WTC11 (cell line): ENCODE measurements at regions not wholly inside any gene's neighbourhood (a gene's known extent, or its start where the extent isn't known, plus 50 kb on each side); places are given as distances from the start of the nearest gene placed in this dataset.

Experiments used
- ATAC-seq: fragments of 200-7000 bp; cut with Tn5 transposase; 2 replicates; pipeline ENCODE4 v1.10.0; 2021; ENCODE audit warnings: mild to moderate bottlenecking, moderate library complexity
- CTCF ChIA-PET: fragments of 300-600 bp; sonication (Branson Sonifier 250); formaldehyde crosslinking; loops from one replicate; lab custom pipeline; 2021; ENCODE audit warnings: antibody characterized with exemption; lab: Charles Lee
- POLR2A ChIA-PET: fragments of 350-600 bp; sonication (Branson Sonifier 250); formaldehyde crosslinking; loops from one replicate; lab custom pipeline; 2021; ENCODE audit warnings: antibody characterized with exemption; lab: Charles Lee
- DNase-seq: peaks from one replicate; pipeline ENCODE4 v3.0.0; 2021; ENCODE audit warnings: low spot score
- H3K27ac Mint-ChIP-seq: 2 replicates; pipeline ENCODE4 v1.8.0; 2021; ENCODE audit warnings: mixed read lengths
- H3K27me3 Mint-ChIP-seq: 2 replicates; pipeline ENCODE4 v1.8.0; 2021; ENCODE audit warnings: low read depth, mild to moderate bottlenecking, moderate library complexity, mixed read lengths
- H3K36me3 Mint-ChIP-seq: 2 replicates; pipeline ENCODE4 v1.8.0; 2021; ENCODE audit warnings: mixed read lengths
- H3K4me1 Mint-ChIP-seq: 2 replicates; pipeline ENCODE4 v1.8.0; 2022; ENCODE audit warnings: mixed read lengths
- H3K4me3 Mint-ChIP-seq: 2 replicates; pipeline ENCODE4 v1.8.0; 2021; ENCODE audit warnings: mild to moderate bottlenecking, moderate library complexity, mixed read lengths
- H3K9me3 Mint-ChIP-seq: 2 replicates; pipeline ENCODE4 v1.8.0; 2021; ENCODE audit warnings: mixed read lengths
- ARID4B ChIP-seq: sonication (generic); formaldehyde crosslinking; IDR thresholded peaks from 2 replicates; pipeline ENCODE4 v1.8.0; 2023; ENCODE audit warnings: missing genetic modification reagents, mild to moderate bottlenecking, borderline replicate concordance
- IRF1 ChIP-seq: sonication (generic); formaldehyde crosslinking; IDR thresholded peaks from 2 replicates; pipeline ENCODE4 v1.8.0; 2023; ENCODE audit warnings: missing genetic modification reagents
- JAZF1 ChIP-seq: fragments of 250-450 bp; sonication (Bioruptor Pico); IDR thresholded peaks from 2 replicates; pipeline ENCODE4 v1.9.0; 2021; ENCODE audit warnings: moderate library complexity, mild to moderate bottlenecking, inconsistent platforms
- KAT7 ChIP-seq: sonication (generic); formaldehyde crosslinking; IDR thresholded peaks from 2 replicates; pipeline ENCODE4 v1.8.1; 2023; ENCODE audit warnings: missing genetic modification reagents, mild to moderate bottlenecking, borderline replicate concordance
- NFE2L1 ChIP-seq: sonication (generic); formaldehyde crosslinking; IDR thresholded peaks from 2 replicates; pipeline ENCODE4 v1.8.1; 2023; ENCODE audit warnings: missing genetic modification reagents
- TEAD1 ChIP-seq: sonication (generic); formaldehyde crosslinking; IDR thresholded peaks from 2 replicates; pipeline ENCODE4 v1.8.0; 2022; ENCODE audit warnings: mild to moderate bottlenecking, missing genetic modification reagents
- TEAD4 ChIP-seq: sonication (generic); formaldehyde crosslinking; IDR thresholded peaks from 2 replicates; pipeline ENCODE4 v1.8.0; 2022; ENCODE audit warnings: mild to moderate bottlenecking, missing genetic modification reagents
- TP53 ChIP-seq: sonication (generic); formaldehyde crosslinking; IDR thresholded peaks from 2 replicates; pipeline ENCODE4 v1.8.1; 2023; ENCODE audit warnings: mild to moderate bottlenecking, missing genetic modification reagents
- USF1 ChIP-seq: sonication (generic); formaldehyde crosslinking; IDR thresholded peaks from 2 replicates; pipeline ENCODE4 v1.8.0; 2022; ENCODE audit warnings: mild to moderate bottlenecking, missing genetic modification reagents
- ZBTB43 ChIP-seq: sonication (generic); formaldehyde crosslinking; IDR thresholded peaks from 2 replicates; pipeline ENCODE4 v1.8.1; 2023; ENCODE audit warnings: mild to moderate bottlenecking, missing genetic modification reagents
- ZNF121 ChIP-seq: sonication (generic); formaldehyde crosslinking; IDR thresholded peaks from 2 replicates; pipeline ENCODE4 v1.8.0; 2023; ENCODE audit warnings: missing genetic modification reagents
- ZNF138 ChIP-seq: sonication (generic); formaldehyde crosslinking; conservative IDR thresholded peaks from 2 replicates; pipeline ENCODE4 v1.8.1; 2022; ENCODE audit warnings: mild to moderate bottlenecking, moderate library complexity, missing genetic modification reagents
- ZNF232 ChIP-seq: sonication (generic); formaldehyde crosslinking; IDR thresholded peaks from 2 replicates; pipeline ENCODE4 v1.8.0; 2022; ENCODE audit warnings: mild to moderate bottlenecking, missing genetic modification reagents
- ZNF281 ChIP-seq: sonication (generic); formaldehyde crosslinking; IDR thresholded peaks from 2 replicates; pipeline ENCODE4 v1.8.0; 2023; ENCODE audit warnings: mild to moderate bottlenecking, missing genetic modification reagents

- CTCF ChIA-PET, result interaction anchor here (1.3 to 3.6 kb wide), 2 partner anchors 19 to 141 kb away, joined by 3 to 27 read pairs; no protein-coding TSS in a partner anchor
- Mint-ChIP-seq H3K27me3 (peaks cover 89% of the 10 kb centered on the region), H3K4me1 (peaks cover 40% of the 10 kb centered on the region)
These were observed 244.4 kb upstream of the TOPAZ1 start for GRCh38 chr3:43997316-43997715.

GRCh38 chr3:43997788-43998369 lies 243.8 kb upstream of the TOPAZ1 start:
- ATAC-seq, result no peak
- TF ChIP-seq ARID4B (CRISPR knock-in tag) (peak; percentile 24; the same call in 1 of the 2 replicates), TP53 (no peak), TEAD1 (CRISPR knock-in tag) (no peak), USF1 (CRISPR knock-in tag) (peak; percentile 8; the same call in 1 of the 2 replicates)
- no peaks in the 10 kb centered on the region; the same call in 1 of the 2 replicates for H3K36me3 Mint-ChIP-seq
- POLR2A ChIA-PET, result interaction anchor here (0.6 kb wide), 1 partner anchor 115 kb away, joined by 4 read pairs; no protein-coding TSS in a partner anchor
- no peaks in the 10 kb centered on the region; the same call in 1 of the 2 replicates for H3K9me3 Mint-ChIP-seq
- no peak overlapping the region; the same call in 1 of the 2 replicates for H3K27ac Mint-ChIP-seq
- DNase-seq, result peak; percentile 48
- H3K4me3 Mint-ChIP-seq, result peak overlapping the region; percentile 86
- CTCF ChIA-PET, result interaction anchor here (3.6 kb wide), 1 partner anchor 142 kb away, joined by 27 read pairs; no protein-coding TSS in a partner anchor
- H3K27me3 Mint-ChIP-seq, result peaks cover 84% of the 10 kb centered on the region
- H3K4me1 Mint-ChIP-seq, result peaks cover 40% of the 10 kb centered on the region

More at GRCh38 chr3:43997316-43997715, 244.4 kb upstream of the TOPAZ1 start:
- Mint-ChIP-seq H3K9me3 (no peaks in the 10 kb centered on the region; the same call in 1 of the 2 replicates), H3K4me3 (peak overlapping the region; percentile 86)
- no peak for TF ChIP-seq TEAD4 (CRISPR knock-in tag)
- no peak for TF ChIP-seq IRF1
- no peak for TF ChIP-seq KAT7
- TF ChIP-seq, all 79 proteins: peak for 0
- no peaks in the 10 kb centered on the region; the same call in 1 of the 2 replicates for H3K36me3 Mint-ChIP-seq
- ATAC-seq, result no peak
- H3K27ac Mint-ChIP-seq, result no peak overlapping the region
- POLR2A ChIA-PET, result interaction anchor here (0.6 kb wide), 1 partner anchor 115 kb away, joined by 4 read pairs; no protein-coding TSS in a partner anchor
- DNase-seq, result no peak

GRCh38 chr3:43998370-43998835 lies 243.3 kb upstream of the TOPAZ1 start:
- peaks cover 40% of the 10 kb centered on the region for H3K4me1 Mint-ChIP-seq
- no peaks in the 10 kb centered on the region; the same call in 1 of the 2 replicates for H3K36me3 Mint-ChIP-seq
- H3K27ac Mint-ChIP-seq, result no peak overlapping the region
- peak overlapping the region; percentile 86 for H3K4me3 Mint-ChIP-seq
- no peaks in the 10 kb centered on the region for H3K9me3 Mint-ChIP-seq
- CTCF ChIA-PET, result no interaction called here
- peaks cover 78% of the 10 kb centered on the region for H3K27me3 Mint-ChIP-seq
- peak; percentile 40 for DNase-seq
- peak; percentile 5 for ATAC-seq
- TF ChIP-seq JAZF1 (CRISPR knock-in tag), result no peak
- POLR2A ChIA-PET, result no interaction called here

- peaks cover 72% of the 10 kb centered on the region for H3K27me3 Mint-ChIP-seq
- H3K4me1 Mint-ChIP-seq, result peaks cover 43% of the 10 kb centered on the region
- H3K4me3 Mint-ChIP-seq, result peak overlapping the region; percentile 86
- H3K9me3 Mint-ChIP-seq, result no peaks in the 10 kb centered on the region
- H3K36me3 Mint-ChIP-seq, result no peaks in the 10 kb centered on the region; the same call in 1 of the 2 replicates
- H3K27ac Mint-ChIP-seq, result no peak overlapping the region
- ChIA-PET POLR2A (no interaction called here), CTCF (no interaction called here)
- ATAC-seq, result peak; percentile 38
- DNase-seq, result peak; percentile 74
- TF ChIP-seq ZBTB43 (CRISPR knock-in tag) (no peak), ZNF138 (CRISPR knock-in tag) (no peak), ZNF281 (CRISPR knock-in tag) (0 out of 2 replicates have a peak, but pooled peaks have one; percentile 40), ZNF232 (CRISPR knock-in tag) (peak; percentile 50; the same call in 1 of the 2 replicates), NFE2L1 (CRISPR knock-in tag) (no peak), ZNF121 (no peak)
These were observed 242.6 kb upstream of the TOPAZ1 start for GRCh38 chr3:43998836-43999727.
